ENCODE measurements at regions not wholly inside any gene's neighbourhood (a gene's known extent, or its start where the extent isn't known, plus 50 kb on each side); places are given as distances from the start of the nearest gene placed in this dataset.

DNA sequence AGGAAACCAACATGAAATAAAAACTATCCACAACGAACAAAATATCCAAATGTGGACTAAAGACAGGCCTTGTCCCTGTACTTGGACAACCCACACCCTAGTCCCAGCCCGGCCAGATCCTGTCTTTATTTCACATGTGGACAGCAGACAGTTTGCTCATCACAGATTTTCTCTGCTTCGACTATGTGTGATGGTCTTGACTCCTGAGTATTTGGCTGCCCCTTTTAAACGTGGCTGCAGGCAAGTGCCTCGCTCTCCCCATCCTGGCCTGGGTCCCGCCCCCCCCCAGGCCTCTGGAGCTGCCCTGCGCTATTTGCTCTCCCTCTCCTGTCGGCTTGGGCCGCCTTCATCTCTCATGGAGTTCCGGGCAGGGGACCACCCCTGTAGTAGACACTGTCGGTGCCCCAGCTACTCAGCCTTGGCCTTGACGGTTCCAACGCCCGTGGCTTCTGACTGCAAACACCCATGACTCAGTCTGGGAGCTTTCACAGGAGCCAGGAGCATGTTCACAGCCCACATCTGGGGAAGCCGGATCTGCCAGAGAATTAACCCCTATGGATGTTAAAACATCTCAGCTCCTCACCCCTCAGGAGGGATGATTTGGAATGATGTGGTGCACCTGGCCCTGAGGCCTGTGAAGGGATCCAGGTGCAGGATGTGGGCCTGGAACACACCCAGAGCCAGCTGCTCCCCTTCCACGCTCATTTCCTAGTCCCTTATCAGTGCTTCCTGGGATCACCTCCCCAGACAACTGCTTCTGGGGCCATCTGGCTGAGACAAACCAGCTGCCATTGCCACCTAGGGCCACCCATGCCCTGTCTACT lies 229.7 kb upstream of the RPL38 start:
- H3K4me1 ChIP-seq (ENCODE audit: control insufficient read depth in 5 of 5, insufficient read depth in 5 of 5, low read length in 5 of 5), result peaks cover 0 to 9% (median 2%) of the 10 kb centered on the region in 5 donors
- WGBS, 2 donors, result 72 to 81% methylated on average over 16 of the region's 16 CpGs
- no peaks in the 10 kb centered on the region for H3K9me3 ChIP-seq (ENCODE audit: control insufficient read depth in 4 of 4, insufficient read depth in 3 of 4, low read length in 3 of 4)
- no peak overlapping the region for H3K9ac ChIP-seq (ENCODE audit: insufficient read depth in 1 of 2, low read length in 2 of 2)
- no peaks in the 10 kb centered on the region for H3K36me3 ChIP-seq (ENCODE audit: control insufficient read depth in 4 of 4, insufficient read depth in 4 of 4, low read length in 4 of 4)
- ATAC-seq (ENCODE audit: insufficient read depth, low FRiP score) (no peak), DNase-seq (no peak)
- no peak overlapping the region for H3K27ac ChIP-seq (ENCODE audit: low read depth in 1 of 2, low read length in 1 of 2)
- TF ChIP-seq, protein P1, sequence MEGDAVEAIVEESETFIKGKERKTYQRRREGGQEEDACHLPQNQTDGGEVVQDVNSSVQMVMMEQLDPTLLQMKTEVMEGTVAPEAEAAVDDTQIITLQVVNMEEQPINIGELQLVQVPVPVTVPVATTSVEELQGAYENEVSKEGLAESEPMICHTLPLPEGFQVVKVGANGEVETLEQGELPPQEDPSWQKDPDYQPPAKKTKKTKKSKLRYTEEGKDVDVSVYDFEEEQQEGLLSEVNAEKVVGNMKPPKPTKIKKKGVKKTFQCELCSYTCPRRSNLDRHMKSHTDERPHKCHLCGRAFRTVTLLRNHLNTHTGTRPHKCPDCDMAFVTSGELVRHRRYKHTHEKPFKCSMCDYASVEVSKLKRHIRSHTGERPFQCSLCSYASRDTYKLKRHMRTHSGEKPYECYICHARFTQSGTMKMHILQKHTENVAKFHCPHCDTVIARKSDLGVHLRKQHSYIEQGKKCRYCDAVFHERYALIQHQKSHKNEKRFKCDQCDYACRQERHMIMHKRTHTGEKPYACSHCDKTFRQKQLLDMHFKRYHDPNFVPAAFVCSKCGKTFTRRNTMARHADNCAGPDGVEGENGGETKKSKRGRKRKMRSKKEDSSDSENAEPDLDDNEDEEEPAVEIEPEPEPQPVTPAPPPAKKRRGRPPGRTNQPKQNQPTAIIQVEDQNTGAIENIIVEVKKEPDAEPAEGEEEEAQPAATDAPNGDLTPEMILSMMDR (IDR thresholded peaks at IDR 0.05; ENCODE audit: control extremely low read depth, extremely low read depth), result no peak
- H3K27me3 ChIP-seq (ENCODE audit: control insufficient read depth in 3 of 3, insufficient read depth in 3 of 3, low read length in 2 of 3), result peaks cover 0 to 10% (median 4%) of the 10 kb centered on the region in 3 donors
- no peak overlapping the region for H3K4me3 ChIP-seq

DNA sequence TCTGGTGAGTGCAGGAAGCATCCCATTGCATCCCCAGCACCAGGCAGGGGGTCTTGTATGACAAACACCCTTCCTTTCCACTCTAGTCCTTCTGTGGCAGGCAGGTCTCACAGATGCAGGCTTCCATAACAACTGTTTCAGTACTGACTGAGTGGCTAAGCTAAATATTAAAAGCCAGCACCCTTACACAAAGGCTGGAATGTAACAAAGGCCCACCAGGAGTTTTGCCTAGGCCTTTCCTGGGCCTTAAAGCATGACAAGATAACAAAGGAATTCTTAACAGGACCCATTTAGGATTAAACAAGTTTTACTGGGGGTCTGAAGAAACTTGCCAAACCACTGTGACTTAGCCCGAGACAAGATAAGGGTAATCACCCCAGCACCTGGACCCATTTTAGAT lies 228.9 kb upstream of the RPL38 start:
- Histone ChIP-seq H3K27me3 (ENCODE audit: control insufficient read depth in 3 of 3, insufficient read depth in 3 of 3, low read length in 2 of 3) (peaks cover 0 to 6% (median 4%) of the 10 kb centered on the region in 3 donors), H3K4me3 (no peak overlapping the region), H3K9me3 (ENCODE audit: control insufficient read depth in 4 of 4, insufficient read depth in 3 of 4, low read length in 3 of 4) (peaks cover 0 to 2% (median 0%) of the 10 kb centered on the region in 4 donors), H3K27ac (ENCODE audit: low read depth in 1 of 2, low read length in 1 of 2) (no peak overlapping the region), H3K9ac (ENCODE audit: insufficient read depth in 1 of 2, low read length in 2 of 2) (no peak overlapping the region), H3K36me3 (ENCODE audit: control insufficient read depth in 4 of 4, insufficient read depth in 4 of 4, low read length in 4 of 4) (no peaks in the 10 kb centered on the region), H3K4me1 (ENCODE audit: control insufficient read depth in 5 of 5, insufficient read depth in 5 of 5, low read length in 5 of 5) (peaks cover 0 to 9% (median 2%) of the 10 kb centered on the region in 5 donors)
- TF ChIP-seq, protein P1 (IDR thresholded peaks at IDR 0.05; ENCODE audit: control extremely low read depth, extremely low read depth), result no peak
- ATAC-seq (ENCODE audit: insufficient read depth, low FRiP score) (no peak), DNase-seq (no peak)
- WGBS, 2 donors, result 97 to 100% methylated on average over 1 of the region's 1 CpG

DNA sequence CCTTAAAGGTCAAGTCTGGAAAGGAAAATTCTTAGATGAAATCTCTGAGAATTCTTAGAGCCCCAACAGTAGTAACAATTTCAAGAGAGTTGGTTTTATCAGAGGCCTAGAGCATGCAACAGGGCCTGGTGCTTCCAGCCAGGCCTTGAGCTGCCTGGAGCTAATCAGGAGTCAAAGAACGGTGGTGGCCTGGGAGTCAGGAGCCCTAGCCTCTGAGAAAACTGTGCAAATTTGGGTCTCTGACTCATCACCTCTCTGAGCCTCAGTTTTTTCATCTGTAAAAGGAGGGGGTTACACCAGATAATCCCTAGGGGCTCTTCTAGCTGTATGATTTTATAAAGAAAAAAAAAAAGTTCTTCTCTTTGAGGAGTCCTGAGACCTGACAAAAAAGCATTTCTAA lies 227.3 kb upstream of the RPL38 start:
- H3K27me3 ChIP-seq (ENCODE audit: control insufficient read depth in 3 of 3, insufficient read depth in 3 of 3, low read length in 2 of 3), result peaks cover 0 to 4% (median 0%) of the 10 kb centered on the region in 3 donors
- no peak overlapping the region for H3K27ac ChIP-seq (ENCODE audit: low read depth in 1 of 2, low read length in 1 of 2)
- WGBS, 2 donors, result 88 to 90% methylated on average over 1 of the region's 1 CpG
- no peak overlapping the region for H3K4me3 ChIP-seq
- H3K9me3 ChIP-seq (ENCODE audit: control insufficient read depth in 4 of 4, insufficient read depth in 3 of 4, low read length in 3 of 4), result peaks cover 0 to 2% (median 0%) of the 10 kb centered on the region in 4 donors
- no peak for ATAC-seq (ENCODE audit: insufficient read depth, low FRiP score)
- no peak for DNase-seq
- peaks cover 0 to 9% (median 0%) of the 10 kb centered on the region in 5 donors for H3K4me1 ChIP-seq (ENCODE audit: control insufficient read depth in 5 of 5, insufficient read depth in 5 of 5, low read length in 5 of 5)
- TF ChIP-seq, protein P1 (IDR thresholded peaks at IDR 0.05; ENCODE audit: control extremely low read depth, extremely low read depth), result no peak
- H3K36me3 ChIP-seq (ENCODE audit: control insufficient read depth in 4 of 4, insufficient read depth in 4 of 4, low read length in 4 of 4), result no peaks in the 10 kb centered on the region
- no peak overlapping the region for H3K9ac ChIP-seq (ENCODE audit: insufficient read depth in 1 of 2, low read length in 2 of 2)

All from lung (tissue), 11 donors.